ENCODE measurements at regions not wholly inside any gene's neighbourhood (a gene's known extent, or its start where the extent isn't known, plus 50 kb on each side); places are given as distances from the start of the nearest gene placed in this dataset.

DNA sequence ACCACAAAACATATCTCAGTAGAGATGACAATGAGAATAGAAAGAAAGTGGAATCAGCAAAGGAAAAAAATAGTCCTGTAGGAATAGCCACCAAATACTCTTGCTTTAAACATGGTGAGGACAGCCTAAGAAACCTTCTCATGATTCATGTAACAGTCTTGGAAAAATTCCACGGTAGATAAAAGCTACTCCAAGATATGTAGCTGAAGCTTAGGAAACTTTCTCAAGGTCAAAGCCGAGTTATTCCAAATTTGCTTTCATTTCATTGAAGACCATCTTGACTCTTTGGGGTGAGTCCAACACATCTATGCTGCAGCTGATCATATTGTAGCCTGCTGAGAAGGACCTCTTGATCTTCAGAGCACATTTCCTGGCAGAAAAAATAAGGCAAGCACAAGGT, 157.6 kb downstream of the PAH start (continued):
- TF ChIP-seq, protein P1, sequence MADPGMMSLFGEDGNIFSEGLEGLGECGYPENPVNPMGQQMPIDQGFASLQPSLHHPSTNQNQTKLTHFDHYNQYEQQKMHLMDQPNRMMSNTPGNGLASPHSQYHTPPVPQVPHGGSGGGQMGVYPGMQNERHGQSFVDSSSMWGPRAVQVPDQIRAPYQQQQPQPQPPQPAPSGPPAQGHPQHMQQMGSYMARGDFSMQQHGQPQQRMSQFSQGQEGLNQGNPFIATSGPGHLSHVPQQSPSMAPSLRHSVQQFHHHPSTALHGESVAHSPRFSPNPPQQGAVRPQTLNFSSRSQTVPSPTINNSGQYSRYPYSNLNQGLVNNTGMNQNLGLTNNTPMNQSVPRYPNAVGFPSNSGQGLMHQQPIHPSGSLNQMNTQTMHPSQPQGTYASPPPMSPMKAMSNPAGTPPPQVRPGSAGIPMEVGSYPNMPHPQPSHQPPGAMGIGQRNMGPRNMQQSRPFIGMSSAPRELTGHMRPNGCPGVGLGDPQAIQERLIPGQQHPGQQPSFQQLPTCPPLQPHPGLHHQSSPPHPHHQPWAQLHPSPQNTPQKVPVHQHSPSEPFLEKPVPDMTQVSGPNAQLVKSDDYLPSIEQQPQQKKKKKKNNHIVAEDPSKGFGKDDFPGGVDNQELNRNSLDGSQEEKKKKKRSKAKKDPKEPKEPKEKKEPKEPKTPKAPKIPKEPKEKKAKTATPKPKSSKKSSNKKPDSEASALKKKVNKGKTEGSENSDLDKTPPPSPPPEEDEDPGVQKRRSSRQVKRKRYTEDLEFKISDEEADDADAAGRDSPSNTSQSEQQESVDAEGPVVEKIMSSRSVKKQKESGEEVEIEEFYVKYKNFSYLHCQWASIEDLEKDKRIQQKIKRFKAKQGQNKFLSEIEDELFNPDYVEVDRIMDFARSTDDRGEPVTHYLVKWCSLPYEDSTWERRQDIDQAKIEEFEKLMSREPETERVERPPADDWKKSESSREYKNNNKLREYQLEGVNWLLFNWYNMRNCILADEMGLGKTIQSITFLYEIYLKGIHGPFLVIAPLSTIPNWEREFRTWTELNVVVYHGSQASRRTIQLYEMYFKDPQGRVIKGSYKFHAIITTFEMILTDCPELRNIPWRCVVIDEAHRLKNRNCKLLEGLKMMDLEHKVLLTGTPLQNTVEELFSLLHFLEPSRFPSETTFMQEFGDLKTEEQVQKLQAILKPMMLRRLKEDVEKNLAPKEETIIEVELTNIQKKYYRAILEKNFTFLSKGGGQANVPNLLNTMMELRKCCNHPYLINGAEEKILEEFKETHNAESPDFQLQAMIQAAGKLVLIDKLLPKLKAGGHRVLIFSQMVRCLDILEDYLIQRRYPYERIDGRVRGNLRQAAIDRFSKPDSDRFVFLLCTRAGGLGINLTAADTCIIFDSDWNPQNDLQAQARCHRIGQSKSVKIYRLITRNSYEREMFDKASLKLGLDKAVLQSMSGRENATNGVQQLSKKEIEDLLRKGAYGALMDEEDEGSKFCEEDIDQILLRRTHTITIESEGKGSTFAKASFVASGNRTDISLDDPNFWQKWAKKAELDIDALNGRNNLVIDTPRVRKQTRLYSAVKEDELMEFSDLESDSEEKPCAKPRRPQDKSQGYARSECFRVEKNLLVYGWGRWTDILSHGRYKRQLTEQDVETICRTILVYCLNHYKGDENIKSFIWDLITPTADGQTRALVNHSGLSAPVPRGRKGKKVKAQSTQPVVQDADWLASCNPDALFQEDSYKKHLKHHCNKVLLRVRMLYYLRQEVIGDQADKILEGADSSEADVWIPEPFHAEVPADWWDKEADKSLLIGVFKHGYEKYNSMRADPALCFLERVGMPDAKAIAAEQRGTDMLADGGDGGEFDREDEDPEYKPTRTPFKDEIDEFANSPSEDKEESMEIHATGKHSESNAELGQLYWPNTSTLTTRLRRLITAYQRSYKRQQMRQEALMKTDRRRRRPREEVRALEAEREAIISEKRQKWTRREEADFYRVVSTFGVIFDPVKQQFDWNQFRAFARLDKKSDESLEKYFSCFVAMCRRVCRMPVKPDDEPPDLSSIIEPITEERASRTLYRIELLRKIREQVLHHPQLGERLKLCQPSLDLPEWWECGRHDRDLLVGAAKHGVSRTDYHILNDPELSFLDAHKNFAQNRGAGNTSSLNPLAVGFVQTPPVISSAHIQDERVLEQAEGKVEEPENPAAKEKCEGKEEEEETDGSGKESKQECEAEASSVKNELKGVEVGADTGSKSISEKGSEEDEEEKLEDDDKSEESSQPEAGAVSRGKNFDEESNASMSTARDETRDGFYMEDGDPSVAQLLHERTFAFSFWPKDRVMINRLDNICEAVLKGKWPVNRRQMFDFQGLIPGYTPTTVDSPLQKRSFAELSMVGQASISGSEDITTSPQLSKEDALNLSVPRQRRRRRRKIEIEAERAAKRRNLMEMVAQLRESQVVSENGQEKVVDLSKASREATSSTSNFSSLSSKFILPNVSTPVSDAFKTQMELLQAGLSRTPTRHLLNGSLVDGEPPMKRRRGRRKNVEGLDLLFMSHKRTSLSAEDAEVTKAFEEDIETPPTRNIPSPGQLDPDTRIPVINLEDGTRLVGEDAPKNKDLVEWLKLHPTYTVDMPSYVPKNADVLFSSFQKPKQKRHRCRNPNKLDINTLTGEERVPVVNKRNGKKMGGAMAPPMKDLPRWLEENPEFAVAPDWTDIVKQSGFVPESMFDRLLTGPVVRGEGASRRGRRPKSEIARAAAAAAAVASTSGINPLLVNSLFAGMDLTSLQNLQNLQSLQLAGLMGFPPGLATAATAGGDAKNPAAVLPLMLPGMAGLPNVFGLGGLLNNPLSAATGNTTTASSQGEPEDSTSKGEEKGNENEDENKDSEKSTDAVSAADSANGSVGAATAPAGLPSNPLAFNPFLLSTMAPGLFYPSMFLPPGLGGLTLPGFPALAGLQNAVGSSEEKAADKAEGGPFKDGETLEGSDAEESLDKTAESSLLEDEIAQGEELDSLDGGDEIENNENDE (IDR thresholded peaks at IDR 0.05; ENCODE audit: insufficient replicate concordance, low read length), result no peak
- TF ChIP-seq RXRA (IDR thresholded peaks at IDR 0.05; ENCODE audit: insufficient read depth, low read depth, low read length) (no peak), SIRT6 (IDR thresholded peaks at IDR 0.05; ENCODE audit: low read length) (no peak), CHD2 (IDR thresholded peaks at IDR 0.05; ENCODE audit: low read length) (no peak), FOSL1 (IDR thresholded peaks at IDR 0.05; ENCODE audit: insufficient read depth, low read depth, low read length) (no peak), KDM4A (IDR thresholded peaks at IDR 0.05; ENCODE audit: low read depth, low read length, severe bottlenecking) (no peak)
- TF ChIP-seq, protein P2, sequence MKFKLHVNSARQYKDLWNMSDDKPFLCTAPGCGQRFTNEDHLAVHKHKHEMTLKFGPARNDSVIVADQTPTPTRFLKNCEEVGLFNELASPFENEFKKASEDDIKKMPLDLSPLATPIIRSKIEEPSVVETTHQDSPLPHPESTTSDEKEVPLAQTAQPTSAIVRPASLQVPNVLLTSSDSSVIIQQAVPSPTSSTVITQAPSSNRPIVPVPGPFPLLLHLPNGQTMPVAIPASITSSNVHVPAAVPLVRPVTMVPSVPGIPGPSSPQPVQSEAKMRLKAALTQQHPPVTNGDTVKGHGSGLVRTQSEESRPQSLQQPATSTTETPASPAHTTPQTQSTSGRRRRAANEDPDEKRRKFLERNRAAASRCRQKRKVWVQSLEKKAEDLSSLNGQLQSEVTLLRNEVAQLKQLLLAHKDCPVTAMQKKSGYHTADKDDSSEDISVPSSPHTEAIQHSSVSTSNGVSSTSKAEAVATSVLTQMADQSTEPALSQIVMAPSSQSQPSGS (IDR thresholded peaks at IDR 0.05; ENCODE audit: low read length), result no peak

Data from H1 (cell line).